ENCODE measurements at regions not wholly inside any gene's neighbourhood (a gene's known extent, or its start where the extent isn't known, plus 50 kb on each side); places are given as distances from the start of the nearest gene placed in this dataset.

- Histone ChIP-seq H3K27me3 (replicated peaks; ENCODE audit: insufficient read depth, low read depth, low read length, poor library complexity) (peaks cover 37% of the 10 kb centered on the region), H3K4me1 (ENCODE audit: insufficient read depth, low read length, poor library complexity, severe bottlenecking) (no peaks in the 10 kb centered on the region), H3K9me3 (ENCODE audit: low read depth, low read length, poor library complexity, severe bottlenecking) (no peaks in the 10 kb centered on the region), H3K4me3 (ENCODE audit: low read depth, low read length, poor library complexity, severe bottlenecking) (no peak overlapping the region), H3K36me3 (ENCODE audit: insufficient read depth, low read length, poor library complexity, severe bottlenecking) (no peaks in the 10 kb centered on the region), H3K27ac (ENCODE audit: low read depth, low read length, poor library complexity, severe bottlenecking) (no peak overlapping the region)
- ChIA-PET POLR2A (ENCODE audit: low non-redundant PET) (no interaction called here), CTCF (no interaction called here)
- no peak for DNase-seq (ENCODE audit: low spot score)
- intact Hi-C loops (cut with micrococcal nuclease; ENCODE audit: unreplicated experiment): no loop called here
- TF ChIP-seq CTCF (conservative IDR thresholded peaks at IDR 0.05; ENCODE audit: low read depth, low read length): no peak
- TF ChIP-seq EZH2 (IDR thresholded peaks at IDR 0.05; ENCODE audit: borderline replicate concordance, low read depth, low read length, poor library complexity, severe bottlenecking): no peak
- BruUV-seq (replicated peaks): no TSS peak
Observed at GRCh38 chr12:131528667-131529066, 182.2 kb upstream of the SFSWAP start.

GRCh38 chr12:131529196-131530040 lies 181.5 kb upstream of the SFSWAP start:
- DNase-seq (ENCODE audit: low spot score): no peak
- CTCF ChIA-PET: no interaction called here
- Histone ChIP-seq H3K27me3 (replicated peaks; ENCODE audit: insufficient read depth, low read depth, low read length, poor library complexity) (peaks cover 33% of the 10 kb centered on the region), H3K36me3 (ENCODE audit: insufficient read depth, low read length, poor library complexity, severe bottlenecking) (no peaks in the 10 kb centered on the region), H3K9me3 (ENCODE audit: low read depth, low read length, poor library complexity, severe bottlenecking) (no peaks in the 10 kb centered on the region), H3K4me1 (ENCODE audit: insufficient read depth, low read length, poor library complexity, severe bottlenecking) (no peaks in the 10 kb centered on the region), H3K4me3 (ENCODE audit: low read depth, low read length, poor library complexity, severe bottlenecking) (no peak overlapping the region), H3K27ac (ENCODE audit: low read depth, low read length, poor library complexity, severe bottlenecking) (no peak overlapping the region)
- no peak for TF ChIP-seq EZH2 (IDR thresholded peaks at IDR 0.05; ENCODE audit: borderline replicate concordance, low read depth, low read length, poor library complexity, severe bottlenecking)
- no peak for TF ChIP-seq CTCF (conservative IDR thresholded peaks at IDR 0.05; ENCODE audit: low read depth, low read length)
- intact Hi-C loops (cut with micrococcal nuclease; ENCODE audit: unreplicated experiment): no loop called here
- POLR2A ChIA-PET (ENCODE audit: low non-redundant PET): no interaction called here
- no TSS peak for BruUV-seq (replicated peaks)

GRCh38 chr12:131530041-131530332 lies 180.9 kb upstream of the SFSWAP start:
- H3K27ac ChIP-seq (ENCODE audit: low read depth, low read length, poor library complexity, severe bottlenecking): no peak overlapping the region
- BruUV-seq (replicated peaks): no TSS peak
- H3K4me3 ChIP-seq (ENCODE audit: low read depth, low read length, poor library complexity, severe bottlenecking): no peak overlapping the region
- H3K9me3 ChIP-seq (ENCODE audit: low read depth, low read length, poor library complexity, severe bottlenecking): no peaks in the 10 kb centered on the region
- H3K4me1 ChIP-seq (ENCODE audit: insufficient read depth, low read length, poor library complexity, severe bottlenecking): no peaks in the 10 kb centered on the region
- DNase-seq (ENCODE audit: low spot score): no peak
- POLR2A ChIA-PET (ENCODE audit: low non-redundant PET): no interaction called here
- intact Hi-C loops (cut with micrococcal nuclease; ENCODE audit: unreplicated experiment): no loop called here
- no peaks in the 10 kb centered on the region for H3K36me3 ChIP-seq (ENCODE audit: insufficient read depth, low read length, poor library complexity, severe bottlenecking)
- H3K27me3 ChIP-seq (replicated peaks; ENCODE audit: insufficient read depth, low read depth, low read length, poor library complexity): peaks cover 33% of the 10 kb centered on the region
- CTCF ChIA-PET: no interaction called here
- TF ChIP-seq CTCF (conservative IDR thresholded peaks at IDR 0.05; ENCODE audit: low read depth, low read length): no peak
- no peak for TF ChIP-seq EZH2 (IDR thresholded peaks at IDR 0.05; ENCODE audit: borderline replicate concordance, low read depth, low read length, poor library complexity, severe bottlenecking)
